ENCODE measurements at regions not wholly inside any gene's neighbourhood (a gene's known extent, or its start where the extent isn't known, plus 50 kb on each side); places are given as distances from the start of the nearest gene placed in this dataset.
"Not testable (repeated sequence)": the region's sequence is repeated elsewhere in the genome, so short reads cannot be mapped to it uniquely, and the experiment has no call there.

- no peak for DNase-seq (ENCODE audit: low read depth)
- no peak overlapping the region for H3K4me3 ChIP-seq (ENCODE audit: low read depth, low read length)
- no peak for TF ChIP-seq CTCF (IDR thresholded peaks at IDR 0.05; ENCODE audit: low read depth, low read length, missing control alignments)
Measured at GRCh38 chr13:69069554-69070133, 1038.0 kb upstream of the ATXN8OS start.

- no peak overlapping the region for H3K4me3 ChIP-seq (ENCODE audit: low read depth, low read length)
- no peak for TF ChIP-seq CTCF (IDR thresholded peaks at IDR 0.05; ENCODE audit: low read depth, low read length, missing control alignments)
- no peak for DNase-seq (ENCODE audit: low read depth)
Measured at GRCh38 chr13:69050696-69051095, 1056.9 kb upstream of the ATXN8OS start.

- no peak for DNase-seq (ENCODE audit: low read depth)
- H3K4me3 ChIP-seq (ENCODE audit: low read depth, low read length) = no peak overlapping the region
- TF ChIP-seq CTCF (IDR thresholded peaks at IDR 0.05; ENCODE audit: low read depth, low read length, missing control alignments) = no peak
Measured at GRCh38 chr13:69044629-69045028, 1063.0 kb upstream of the ATXN8OS start.

- TF ChIP-seq CTCF (IDR thresholded peaks at IDR 0.05; ENCODE audit: low read depth, low read length, missing control alignments) = no peak
- DNase-seq (ENCODE audit: low read depth) = no peak
- H3K4me3 ChIP-seq (ENCODE audit: low read depth, low read length) = no peak overlapping the region
Measured at GRCh38 chr13:69040898-69041297, 1066.7 kb upstream of the ATXN8OS start.

GRCh38 chr13:69035771-69036170 lies 1071.9 kb upstream of the ATXN8OS start:
- no peak for DNase-seq (ENCODE audit: low read depth)
- H3K4me3 ChIP-seq (ENCODE audit: low read depth, low read length) = no peak overlapping the region
- no peak for TF ChIP-seq CTCF (IDR thresholded peaks at IDR 0.05; ENCODE audit: low read depth, low read length, missing control alignments)

- no peak overlapping the region for H3K4me3 ChIP-seq (ENCODE audit: low read depth, low read length)
- TF ChIP-seq CTCF (IDR thresholded peaks at IDR 0.05; ENCODE audit: low read depth, low read length, missing control alignments) = no peak
- no peak for DNase-seq (ENCODE audit: low read depth)
Measured at GRCh38 chr13:69028936-69029335, 1078.7 kb upstream of the ATXN8OS start.

- DNase-seq (ENCODE audit: low read depth) = no peak
- H3K4me3 ChIP-seq (ENCODE audit: low read depth, low read length) = no peak overlapping the region
- no peak for TF ChIP-seq CTCF (IDR thresholded peaks at IDR 0.05; ENCODE audit: low read depth, low read length, missing control alignments)
Measured at GRCh38 chr13:69020120-69020519, 1087.5 kb upstream of the ATXN8OS start.

GRCh38 chr13:69018173-69018572 lies 1089.5 kb upstream of the ATXN8OS start:
- not testable (repeated sequence) for DNase-seq (ENCODE audit: low read depth); H3K4me3 ChIP-seq (ENCODE audit: low read depth, low read length)

Data from GM12864 (cell line).